Neural cell (in vitro differentiated cells): ENCODE measurements at regions not wholly inside any gene's neighbourhood (a gene's known extent, or its start where the extent isn't known, plus 50 kb on each side); places are given as distances from the start of the nearest gene placed in this dataset.

ENCODE experiments used
- EP300 ChIP-seq: fragments of 450-650 bp; conservative IDR thresholded peaks from 2 replicates; pipeline ENCODE4 v1.6.1; 2014; ENCODE audit warnings: antibody characterized with exemption, mild to moderate bottlenecking, moderate library complexity; ENCODE audit not compliant: poor library complexity, severe bottlenecking
- REST ChIP-seq: IDR thresholded peaks from 2 replicates; pipeline ENCODE4 v1.6.1; 2012; ENCODE audit warnings: borderline replicate concordance
- SMC3 ChIP-seq: fragments of 450-650 bp; conservative IDR thresholded peaks from 2 replicates; pipeline ENCODE4 v1.6.1; 2014; ENCODE audit warnings: antibody characterized with exemption, mild to moderate bottlenecking, moderate library complexity; ENCODE audit not compliant: poor library complexity
- TF ChIP-seq, protein P1 (sequence below): fragments of 450-650 bp; IDR thresholded peaks from 2 replicates; pipeline ENCODE4 v1.5.1; 2014; ENCODE audit warnings: antibody characterized with exemption, mild to moderate bottlenecking, moderate library complexity; ENCODE audit not compliant: poor library complexity, severe bottlenecking

DNA sequence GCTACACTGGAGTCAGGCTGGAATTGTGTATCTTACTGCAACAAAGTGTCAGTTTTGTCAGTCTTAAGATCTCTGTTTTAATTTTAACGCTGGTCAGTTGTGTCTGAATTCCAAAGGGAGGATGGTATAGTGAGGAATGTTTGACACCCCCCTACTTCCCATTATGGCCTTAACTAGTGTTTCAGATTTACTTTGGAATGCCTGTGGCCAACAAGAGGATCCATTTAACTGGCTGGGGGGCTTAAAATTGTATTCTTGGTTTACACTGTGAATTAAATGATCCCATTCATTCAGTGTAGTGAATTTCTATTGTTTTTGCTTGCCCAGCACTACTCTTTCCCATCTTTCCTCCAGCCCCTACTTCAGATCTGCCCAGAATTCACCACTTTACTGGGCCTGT is 75.8 kb upstream of the IQCM start:
- TF ChIP-seq REST (no peak), EP300 (no peak), SMC3 (no peak)
- TF ChIP-seq, protein P1, sequence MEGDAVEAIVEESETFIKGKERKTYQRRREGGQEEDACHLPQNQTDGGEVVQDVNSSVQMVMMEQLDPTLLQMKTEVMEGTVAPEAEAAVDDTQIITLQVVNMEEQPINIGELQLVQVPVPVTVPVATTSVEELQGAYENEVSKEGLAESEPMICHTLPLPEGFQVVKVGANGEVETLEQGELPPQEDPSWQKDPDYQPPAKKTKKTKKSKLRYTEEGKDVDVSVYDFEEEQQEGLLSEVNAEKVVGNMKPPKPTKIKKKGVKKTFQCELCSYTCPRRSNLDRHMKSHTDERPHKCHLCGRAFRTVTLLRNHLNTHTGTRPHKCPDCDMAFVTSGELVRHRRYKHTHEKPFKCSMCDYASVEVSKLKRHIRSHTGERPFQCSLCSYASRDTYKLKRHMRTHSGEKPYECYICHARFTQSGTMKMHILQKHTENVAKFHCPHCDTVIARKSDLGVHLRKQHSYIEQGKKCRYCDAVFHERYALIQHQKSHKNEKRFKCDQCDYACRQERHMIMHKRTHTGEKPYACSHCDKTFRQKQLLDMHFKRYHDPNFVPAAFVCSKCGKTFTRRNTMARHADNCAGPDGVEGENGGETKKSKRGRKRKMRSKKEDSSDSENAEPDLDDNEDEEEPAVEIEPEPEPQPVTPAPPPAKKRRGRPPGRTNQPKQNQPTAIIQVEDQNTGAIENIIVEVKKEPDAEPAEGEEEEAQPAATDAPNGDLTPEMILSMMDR = no peak
